ENCODE measurements at regions not wholly inside any gene's neighbourhood (a gene's known extent, or its start where the extent isn't known, plus 50 kb on each side); places are given as distances from the start of the nearest gene placed in this dataset.

GRCh38 chr4:83809581-83809980 is 273.7 kb downstream of the GPAT3 start (continued):
- TF ChIP-seq, protein P1, sequence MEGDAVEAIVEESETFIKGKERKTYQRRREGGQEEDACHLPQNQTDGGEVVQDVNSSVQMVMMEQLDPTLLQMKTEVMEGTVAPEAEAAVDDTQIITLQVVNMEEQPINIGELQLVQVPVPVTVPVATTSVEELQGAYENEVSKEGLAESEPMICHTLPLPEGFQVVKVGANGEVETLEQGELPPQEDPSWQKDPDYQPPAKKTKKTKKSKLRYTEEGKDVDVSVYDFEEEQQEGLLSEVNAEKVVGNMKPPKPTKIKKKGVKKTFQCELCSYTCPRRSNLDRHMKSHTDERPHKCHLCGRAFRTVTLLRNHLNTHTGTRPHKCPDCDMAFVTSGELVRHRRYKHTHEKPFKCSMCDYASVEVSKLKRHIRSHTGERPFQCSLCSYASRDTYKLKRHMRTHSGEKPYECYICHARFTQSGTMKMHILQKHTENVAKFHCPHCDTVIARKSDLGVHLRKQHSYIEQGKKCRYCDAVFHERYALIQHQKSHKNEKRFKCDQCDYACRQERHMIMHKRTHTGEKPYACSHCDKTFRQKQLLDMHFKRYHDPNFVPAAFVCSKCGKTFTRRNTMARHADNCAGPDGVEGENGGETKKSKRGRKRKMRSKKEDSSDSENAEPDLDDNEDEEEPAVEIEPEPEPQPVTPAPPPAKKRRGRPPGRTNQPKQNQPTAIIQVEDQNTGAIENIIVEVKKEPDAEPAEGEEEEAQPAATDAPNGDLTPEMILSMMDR (IDR thresholded peaks at IDR 0.05 in 2 of 3, conservative IDR thresholded peaks at IDR 0.05 in 1 of 3; ENCODE audit: control insufficient read depth in 2 of 3, extremely low read depth in 1 of 3, insufficient read depth in 1 of 3, low read depth in 3 of 3, low read length in 3 of 3): no peak
- no peak for TF ChIP-seq RCOR1 (conservative IDR thresholded peaks at IDR 0.05; ENCODE audit: low read depth, low read length)
- TF ChIP-seq, protein P2, sequence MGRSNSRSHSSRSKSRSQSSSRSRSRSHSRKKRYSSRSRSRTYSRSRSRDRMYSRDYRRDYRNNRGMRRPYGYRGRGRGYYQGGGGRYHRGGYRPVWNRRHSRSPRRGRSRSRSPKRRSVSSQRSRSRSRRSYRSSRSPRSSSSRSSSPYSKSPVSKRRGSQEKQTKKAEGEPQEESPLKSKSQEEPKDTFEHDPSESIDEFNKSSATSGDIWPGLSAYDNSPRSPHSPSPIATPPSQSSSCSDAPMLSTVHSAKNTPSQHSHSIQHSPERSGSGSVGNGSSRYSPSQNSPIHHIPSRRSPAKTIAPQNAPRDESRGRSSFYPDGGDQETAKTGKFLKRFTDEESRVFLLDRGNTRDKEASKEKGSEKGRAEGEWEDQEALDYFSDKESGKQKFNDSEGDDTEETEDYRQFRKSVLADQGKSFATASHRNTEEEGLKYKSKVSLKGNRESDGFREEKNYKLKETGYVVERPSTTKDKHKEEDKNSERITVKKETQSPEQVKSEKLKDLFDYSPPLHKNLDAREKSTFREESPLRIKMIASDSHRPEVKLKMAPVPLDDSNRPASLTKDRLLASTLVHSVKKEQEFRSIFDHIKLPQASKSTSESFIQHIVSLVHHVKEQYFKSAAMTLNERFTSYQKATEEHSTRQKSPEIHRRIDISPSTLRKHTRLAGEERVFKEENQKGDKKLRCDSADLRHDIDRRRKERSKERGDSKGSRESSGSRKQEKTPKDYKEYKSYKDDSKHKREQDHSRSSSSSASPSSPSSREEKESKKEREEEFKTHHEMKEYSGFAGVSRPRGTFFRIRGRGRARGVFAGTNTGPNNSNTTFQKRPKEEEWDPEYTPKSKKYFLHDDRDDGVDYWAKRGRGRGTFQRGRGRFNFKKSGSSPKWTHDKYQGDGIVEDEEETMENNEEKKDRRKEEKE (IDR thresholded peaks at IDR 0.05): no peak
- no peak for TF ChIP-seq CHD4 (IDR thresholded peaks at IDR 0.05)
- TF ChIP-seq, protein P3, sequence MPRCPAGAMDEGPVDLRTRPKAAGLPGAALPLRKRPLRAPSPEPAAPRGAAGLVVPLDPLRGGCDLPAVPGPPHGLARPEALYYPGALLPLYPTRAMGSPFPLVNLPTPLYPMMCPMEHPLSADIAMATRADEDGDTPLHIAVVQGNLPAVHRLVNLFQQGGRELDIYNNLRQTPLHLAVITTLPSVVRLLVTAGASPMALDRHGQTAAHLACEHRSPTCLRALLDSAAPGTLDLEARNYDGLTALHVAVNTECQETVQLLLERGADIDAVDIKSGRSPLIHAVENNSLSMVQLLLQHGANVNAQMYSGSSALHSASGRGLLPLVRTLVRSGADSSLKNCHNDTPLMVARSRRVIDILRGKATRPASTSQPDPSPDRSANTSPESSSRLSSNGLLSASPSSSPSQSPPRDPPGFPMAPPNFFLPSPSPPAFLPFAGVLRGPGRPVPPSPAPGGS (IDR thresholded peaks at IDR 0.05; ENCODE audit: borderline replicate concordance, insufficient read depth, low read depth, low read length, poor library complexity, severe bottlenecking): no peak
- TF ChIP-seq SMARCA5 (IDR thresholded peaks at IDR 0.05): no peak
- no peak for TF ChIP-seq CEBPB (IDR thresholded peaks at IDR 0.05; ENCODE audit: borderline replicate concordance in 1 of 2, low read depth in 2 of 2, low read length in 2 of 2)
- TF ChIP-seq, protein P4, sequence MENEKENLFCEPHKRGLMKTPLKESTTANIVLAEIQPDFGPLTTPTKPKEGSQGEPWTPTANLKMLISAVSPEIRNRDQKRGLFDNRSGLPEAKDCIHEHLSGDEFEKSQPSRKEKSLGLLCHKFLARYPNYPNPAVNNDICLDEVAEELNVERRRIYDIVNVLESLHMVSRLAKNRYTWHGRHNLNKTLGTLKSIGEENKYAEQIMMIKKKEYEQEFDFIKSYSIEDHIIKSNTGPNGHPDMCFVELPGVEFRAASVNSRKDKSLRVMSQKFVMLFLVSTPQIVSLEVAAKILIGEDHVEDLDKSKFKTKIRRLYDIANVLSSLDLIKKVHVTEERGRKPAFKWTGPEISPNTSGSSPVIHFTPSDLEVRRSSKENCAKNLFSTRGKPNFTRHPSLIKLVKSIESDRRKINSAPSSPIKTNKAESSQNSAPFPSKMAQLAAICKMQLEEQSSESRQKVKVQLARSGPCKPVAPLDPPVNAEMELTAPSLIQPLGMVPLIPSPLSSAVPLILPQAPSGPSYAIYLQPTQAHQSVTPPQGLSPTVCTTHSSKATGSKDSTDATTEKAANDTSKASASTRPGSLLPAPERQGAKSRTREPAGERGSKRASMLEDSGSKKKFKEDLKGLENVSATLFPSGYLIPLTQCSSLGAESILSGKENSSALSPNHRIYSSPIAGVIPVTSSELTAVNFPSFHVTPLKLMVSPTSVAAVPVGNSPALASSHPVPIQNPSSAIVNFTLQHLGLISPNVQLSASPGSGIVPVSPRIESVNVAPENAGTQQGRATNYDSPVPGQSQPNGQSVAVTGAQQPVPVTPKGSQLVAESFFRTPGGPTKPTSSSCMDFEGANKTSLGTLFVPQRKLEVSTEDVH (IDR thresholded peaks at IDR 0.05; ENCODE audit: low read depth, partially characterized antibody): no peak
- TF ChIP-seq BCL11A (IDR thresholded peaks at IDR 0.05; ENCODE audit: low read depth, low read length): no peak
- TF ChIP-seq RUNX3 (IDR thresholded peaks at IDR 0.05; ENCODE audit: low read length): no peak
- no peak for TF ChIP-seq CEBPZ (IDR thresholded peaks at IDR 0.05; ENCODE audit: low read depth, low read length)
